ENCODE measurements at regions not wholly inside any gene's neighbourhood (a gene's known extent, or its start where the extent isn't known, plus 50 kb on each side); places are given as distances from the start of the nearest gene placed in this dataset.

DNA sequence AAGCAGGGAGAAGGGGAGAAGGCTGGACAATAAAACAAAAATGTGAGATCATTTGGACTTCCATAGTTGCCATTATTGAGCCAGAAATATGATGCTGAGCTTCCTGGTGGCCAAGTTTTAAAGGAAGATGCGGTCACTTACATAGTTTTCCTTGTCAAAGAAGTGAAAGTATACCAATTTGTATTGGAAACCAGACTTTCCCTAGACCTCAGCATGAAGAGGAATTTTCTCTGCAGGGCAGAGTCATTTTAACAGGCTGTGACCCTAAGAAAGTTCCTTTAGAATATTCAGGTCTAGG lies 111.0 kb downstream of the GATA6 start:
- ChIA-PET CTCF (no interaction called here), POLR2A (no interaction called here)

GRCh38 chr18:22279741-22280452 lies 110.5 kb downstream of the GATA6 start:
- Histone ChIP-seq H3K4me1 (ENCODE audit: control insufficient read depth in 1 of 2, insufficient read depth in 2 of 2, low read depth in 1 of 2, low read length in 1 of 2) (no peaks in the 10 kb centered on the region), H3K4me3 (ENCODE audit: low read depth in 2 of 2, low read length in 1 of 2) (no peak overlapping the region), H3K9ac (no peak overlapping the region), H3K27me3 (ENCODE audit: insufficient read depth) (no peaks in the 10 kb centered on the region), H4K20me1 (ENCODE audit: insufficient read depth) (no peaks in the 10 kb centered on the region), H3K9me3 (no peaks in the 10 kb centered on the region), H3K27ac (ENCODE audit: low read depth in 2 of 2, low read length in 1 of 2) (peak overlapping the region in 1 of 2 experiments; percentile 13; a peak in 1 of 4 replicates), H2AFZ (ENCODE audit: low read depth) (0 out of 2 replicates have a peak overlapping the region, but pooled peaks have one; percentile 61), H3K36me3 (replicated peaks in 1 of 2; ENCODE audit: control insufficient read depth in 1 of 2, insufficient read depth in 2 of 2, low read length in 1 of 2) (no peaks in the 10 kb centered on the region), H3K4me2 (no peak overlapping the region), H3F3A (replicated peaks; ENCODE audit: insufficient read depth) (no peaks in the 10 kb centered on the region), H3K79me2 (ENCODE audit: insufficient read depth) (no peaks in the 10 kb centered on the region), H3K9me2 (no peaks in the 10 kb centered on the region)
- CTCF ChIA-PET, result no interaction called here
- DNase-seq, result no peak
- WGBS (ENCODE audit: low lambda C conversion rate), result 5% methylated on average over 10 of the region's 10 CpGs
- POLR2A ChIA-PET, result no interaction called here
- TF ChIP-seq YY1 (IDR thresholded peaks at IDR 0.05; ENCODE audit: low read depth), result no peak
- no peak for TF ChIP-seq USF1 (IDR thresholded peaks at IDR 0.05; ENCODE audit: borderline replicate concordance, low read depth)
- no peak for TF ChIP-seq JUND (IDR thresholded peaks at IDR 0.05)
- no peak for TF ChIP-seq EZH2phosphoT487 (IDR thresholded peaks at IDR 0.05; ENCODE audit: borderline replicate concordance, low read depth)
- no peak for TF ChIP-seq TAF1 (IDR thresholded peaks at IDR 0.05; ENCODE audit: borderline replicate concordance, low read depth, low read length)
- TF ChIP-seq FOXM1 (IDR thresholded peaks at IDR 0.05; ENCODE audit: low read depth), result no peak

More for the DNA sequence above, 111.0 kb downstream of the GATA6 start:
- no peaks in the 10 kb centered on the region for H3K9me3 ChIP-seq
- H3K4me3 ChIP-seq (ENCODE audit: low read depth in 2 of 2, low read length in 1 of 2), result no peak overlapping the region
- TF ChIP-seq, protein P1, sequence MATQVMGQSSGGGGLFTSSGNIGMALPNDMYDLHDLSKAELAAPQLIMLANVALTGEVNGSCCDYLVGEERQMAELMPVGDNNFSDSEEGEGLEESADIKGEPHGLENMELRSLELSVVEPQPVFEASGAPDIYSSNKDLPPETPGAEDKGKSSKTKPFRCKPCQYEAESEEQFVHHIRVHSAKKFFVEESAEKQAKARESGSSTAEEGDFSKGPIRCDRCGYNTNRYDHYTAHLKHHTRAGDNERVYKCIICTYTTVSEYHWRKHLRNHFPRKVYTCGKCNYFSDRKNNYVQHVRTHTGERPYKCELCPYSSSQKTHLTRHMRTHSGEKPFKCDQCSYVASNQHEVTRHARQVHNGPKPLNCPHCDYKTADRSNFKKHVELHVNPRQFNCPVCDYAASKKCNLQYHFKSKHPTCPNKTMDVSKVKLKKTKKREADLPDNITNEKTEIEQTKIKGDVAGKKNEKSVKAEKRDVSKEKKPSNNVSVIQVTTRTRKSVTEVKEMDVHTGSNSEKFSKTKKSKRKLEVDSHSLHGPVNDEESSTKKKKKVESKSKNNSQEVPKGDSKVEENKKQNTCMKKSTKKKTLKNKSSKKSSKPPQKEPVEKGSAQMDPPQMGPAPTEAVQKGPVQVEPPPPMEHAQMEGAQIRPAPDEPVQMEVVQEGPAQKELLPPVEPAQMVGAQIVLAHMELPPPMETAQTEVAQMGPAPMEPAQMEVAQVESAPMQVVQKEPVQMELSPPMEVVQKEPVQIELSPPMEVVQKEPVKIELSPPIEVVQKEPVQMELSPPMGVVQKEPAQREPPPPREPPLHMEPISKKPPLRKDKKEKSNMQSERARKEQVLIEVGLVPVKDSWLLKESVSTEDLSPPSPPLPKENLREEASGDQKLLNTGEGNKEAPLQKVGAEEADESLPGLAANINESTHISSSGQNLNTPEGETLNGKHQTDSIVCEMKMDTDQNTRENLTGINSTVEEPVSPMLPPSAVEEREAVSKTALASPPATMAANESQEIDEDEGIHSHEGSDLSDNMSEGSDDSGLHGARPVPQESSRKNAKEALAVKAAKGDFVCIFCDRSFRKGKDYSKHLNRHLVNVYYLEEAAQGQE (IDR thresholded peaks at IDR 0.05; ENCODE audit: low read depth, low read length), result no peak
- TF ChIP-seq TAF1 (IDR thresholded peaks at IDR 0.05; ENCODE audit: borderline replicate concordance, low read depth, low read length) (no peak), MXI1 (IDR thresholded peaks at IDR 0.05; ENCODE audit: low read depth, low read length) (no peak), CHD2 (IDR thresholded peaks at IDR 0.05; ENCODE audit: low read length, partially characterized antibody) (no peak), FOXM1 (IDR thresholded peaks at IDR 0.05; ENCODE audit: low read depth) (no peak)
- H3K27me3 ChIP-seq (ENCODE audit: insufficient read depth), result no peaks in the 10 kb centered on the region
- no peak overlapping the region for H2AFZ ChIP-seq (ENCODE audit: low read depth)
- no peaks in the 10 kb centered on the region for H3K36me3 ChIP-seq (replicated peaks in 1 of 2; ENCODE audit: control insufficient read depth in 1 of 2, insufficient read depth in 2 of 2, low read length in 1 of 2)
- no peaks in the 10 kb centered on the region for H3K79me2 ChIP-seq (ENCODE audit: insufficient read depth)
- no peaks in the 10 kb centered on the region for H3K9me2 ChIP-seq
- H4K20me1 ChIP-seq (ENCODE audit: insufficient read depth), result no peaks in the 10 kb centered on the region
- peak overlapping the region in 1 of 2 experiments; percentile 13; a peak in 1 of 4 replicates for H3K27ac ChIP-seq (ENCODE audit: low read depth in 2 of 2, low read length in 1 of 2)
- no peak for DNase-seq
- no peak overlapping the region for H3K4me2 ChIP-seq
- H3K9ac ChIP-seq, result no peak overlapping the region
- no peaks in the 10 kb centered on the region for H3K4me1 ChIP-seq (ENCODE audit: control insufficient read depth in 1 of 2, insufficient read depth in 2 of 2, low read depth in 1 of 2, low read length in 1 of 2)
- no peaks in the 10 kb centered on the region for H3F3A ChIP-seq (replicated peaks; ENCODE audit: insufficient read depth)
- 11% methylated on average over 1 of the region's 1 CpG for WGBS (ENCODE audit: low lambda C conversion rate)

Data from SK-N-SH (cell line).